ENCODE measurements at regions not wholly inside any gene's neighbourhood (a gene's known extent, or its start where the extent isn't known, plus 50 kb on each side); places are given as distances from the start of the nearest gene placed in this dataset.
"Not testable (repeated sequence)": the region's sequence is repeated elsewhere in the genome, so short reads cannot be mapped to it uniquely, and the experiment has no call there.

DNA sequence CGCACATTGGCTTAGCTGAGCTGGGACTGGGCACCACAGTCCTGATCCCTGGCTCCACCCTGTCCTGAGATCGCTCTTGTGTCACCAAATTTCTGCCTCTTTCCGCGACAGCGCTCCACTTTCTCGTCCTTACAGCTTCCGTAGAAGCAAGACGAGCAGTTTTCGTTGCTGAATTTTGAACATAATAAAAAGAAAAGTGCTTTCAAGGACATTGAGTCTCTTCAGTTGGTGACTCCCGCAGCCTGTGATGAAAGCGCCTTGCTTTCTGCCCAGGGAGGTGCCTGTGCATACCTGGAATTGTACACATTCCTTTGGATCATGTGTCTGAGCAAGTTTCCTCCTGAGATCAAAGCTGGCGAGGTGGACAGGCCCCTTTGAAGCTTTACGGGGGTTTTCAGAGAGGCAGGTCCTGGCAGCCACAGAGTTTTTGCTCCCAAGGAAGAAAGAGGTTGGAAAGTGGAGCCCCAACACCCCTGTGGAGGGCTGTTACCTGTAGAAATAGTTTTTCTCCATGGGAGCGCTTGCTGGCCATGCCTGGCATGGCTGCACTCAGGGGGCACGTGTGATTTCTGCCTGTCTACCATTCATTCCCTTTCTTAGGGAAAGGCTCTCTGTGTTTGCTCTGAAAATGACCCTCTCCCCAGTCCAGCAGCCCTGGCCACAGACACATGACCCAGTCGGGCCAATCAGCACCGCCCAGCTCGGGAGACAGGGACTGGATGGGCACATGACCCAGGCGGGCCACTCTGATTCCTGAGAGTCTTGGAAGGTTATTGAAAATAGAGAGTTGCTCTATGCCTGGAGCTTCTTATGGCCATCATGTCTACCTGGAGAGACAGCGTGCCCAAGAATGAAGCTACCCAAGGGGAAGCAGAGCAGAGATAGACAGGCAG lies 115.6 kb upstream of the OTOS start:
- no peak for DNase-seq

DNA sequence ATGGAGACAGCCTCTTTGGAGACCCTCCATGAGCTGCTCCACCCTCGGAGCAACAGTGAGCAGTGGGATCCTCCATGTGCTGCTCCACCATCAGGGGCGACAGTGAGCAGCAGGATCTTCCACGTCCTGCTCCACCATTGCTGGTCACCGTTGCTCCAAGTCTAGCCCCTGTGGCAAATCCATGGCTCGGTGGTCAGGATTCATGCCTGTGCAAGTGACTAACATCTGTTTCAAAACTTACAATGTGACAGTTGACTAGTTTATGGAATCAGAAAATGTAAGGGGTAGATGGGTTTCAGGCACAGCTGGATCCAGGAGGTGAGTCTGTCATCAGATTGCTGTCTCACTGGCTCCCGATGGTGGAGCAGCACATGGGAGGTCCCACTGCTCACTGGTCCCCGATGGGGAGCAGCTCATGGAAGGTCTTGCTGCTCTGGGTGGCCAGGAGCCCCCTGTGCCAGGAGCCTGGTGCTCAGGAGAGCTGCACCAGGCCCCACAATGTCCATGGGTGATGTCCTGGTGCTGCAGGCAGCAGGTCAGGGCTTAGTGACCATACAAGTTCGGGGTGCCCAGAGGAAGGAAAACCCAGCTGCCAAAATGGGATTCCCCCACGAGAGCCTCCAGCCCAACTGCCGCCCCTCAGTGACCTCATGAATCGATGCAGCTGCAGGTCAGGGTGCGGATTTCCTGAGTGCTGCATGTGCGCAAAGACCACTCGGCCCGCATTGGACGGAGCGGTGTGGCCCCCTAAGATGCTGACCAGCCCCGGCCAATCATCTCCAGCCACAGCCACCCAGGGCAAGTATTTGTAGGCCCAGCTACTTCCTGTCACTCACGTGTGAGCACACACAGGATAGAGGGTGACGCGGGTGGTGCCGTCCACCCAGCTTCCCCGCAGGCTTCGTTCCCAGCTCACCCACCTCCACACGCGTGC lies 116.5 kb upstream of the OTOS start:
- no peak for DNase-seq

DNA sequence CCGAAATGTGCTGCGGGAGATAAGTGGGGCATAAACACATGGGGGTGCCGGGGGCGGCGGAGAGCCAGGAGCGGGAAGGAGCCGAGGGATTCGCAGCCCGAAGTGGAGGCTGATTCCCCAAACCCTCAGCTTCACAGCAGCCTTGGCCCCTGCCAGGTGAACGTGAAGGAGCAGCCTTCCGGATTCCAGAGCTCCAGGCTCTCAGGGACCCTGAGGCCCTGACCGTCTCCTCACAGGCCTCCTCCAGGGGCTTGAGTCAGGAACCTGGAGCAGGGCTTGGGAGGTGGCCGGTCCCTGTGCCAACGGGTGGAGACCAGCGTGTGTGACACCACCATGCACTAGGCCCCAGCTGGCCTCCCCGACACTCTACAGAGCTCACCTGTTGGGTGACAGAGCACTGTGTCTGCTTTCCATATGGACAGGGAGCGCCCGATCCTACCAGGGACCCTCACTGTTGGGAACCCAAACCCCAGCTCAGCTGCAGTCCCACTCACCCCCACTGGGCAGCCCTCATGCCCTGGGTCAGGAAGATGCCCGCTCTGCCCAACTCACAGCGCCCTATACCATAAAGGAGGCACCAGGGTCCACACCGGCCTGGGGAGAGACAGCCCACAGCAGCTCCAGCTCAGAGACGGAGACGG lies 117.6 kb upstream of the OTOS start:
- DNase-seq = no peak

DNA sequence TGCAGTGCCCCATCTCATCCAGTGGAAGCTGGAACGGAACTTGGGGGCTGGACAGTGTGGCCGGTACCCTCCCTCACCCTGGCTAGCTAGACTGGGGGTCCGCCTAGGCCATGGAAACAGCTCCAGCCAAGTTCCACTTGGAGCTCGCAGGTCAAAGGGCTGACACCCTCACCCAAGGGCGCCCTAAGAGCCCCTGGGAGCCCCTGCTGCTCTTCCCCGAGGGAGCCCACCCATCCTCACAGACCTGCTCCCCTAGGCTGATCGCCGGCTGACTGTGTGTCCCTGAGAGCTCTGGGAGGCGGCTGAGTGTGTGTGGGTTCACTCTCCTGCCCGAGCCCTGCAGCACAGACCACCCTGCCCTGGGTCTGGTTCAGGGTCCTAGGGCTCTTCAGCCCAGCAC lies 118.2 kb upstream of the OTOS start:
- no peak for DNase-seq

DNA sequence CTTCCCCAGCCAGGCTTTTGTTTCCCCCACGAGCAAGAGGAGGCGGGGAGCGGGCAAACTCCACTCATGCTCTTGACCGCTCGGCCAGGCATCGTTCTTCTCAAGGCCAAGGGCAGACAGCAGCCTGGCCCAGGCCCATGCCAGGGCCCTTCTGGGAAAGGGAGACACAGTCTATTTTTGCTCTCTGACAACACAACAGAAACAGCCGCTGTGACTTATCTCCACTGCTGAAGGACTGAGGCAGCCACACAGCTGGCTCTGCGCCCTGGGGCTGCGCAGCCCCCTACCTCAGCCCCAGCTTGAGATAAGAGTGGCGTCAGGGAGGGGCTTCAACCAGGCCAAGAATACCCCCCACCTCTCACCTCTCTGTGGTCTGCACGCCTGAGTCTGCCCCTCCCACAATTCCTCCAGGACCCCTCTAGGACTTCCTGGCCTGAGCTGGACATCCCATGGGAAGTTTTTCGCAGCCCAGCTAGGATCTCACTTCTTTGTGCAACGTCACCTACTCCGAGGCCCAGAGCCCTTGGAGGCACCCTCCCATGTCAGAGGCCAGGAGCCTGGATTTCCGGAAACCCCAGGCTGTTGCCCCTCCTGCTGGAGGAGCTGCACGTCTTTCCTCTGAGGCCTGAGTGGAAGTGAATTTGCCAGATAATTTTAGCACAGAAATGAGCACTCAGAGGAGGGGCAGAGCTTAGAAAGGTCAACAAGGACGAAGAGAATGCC lies 118.9 kb upstream of the OTOS start:
- DNase-seq = no peak

DNA sequence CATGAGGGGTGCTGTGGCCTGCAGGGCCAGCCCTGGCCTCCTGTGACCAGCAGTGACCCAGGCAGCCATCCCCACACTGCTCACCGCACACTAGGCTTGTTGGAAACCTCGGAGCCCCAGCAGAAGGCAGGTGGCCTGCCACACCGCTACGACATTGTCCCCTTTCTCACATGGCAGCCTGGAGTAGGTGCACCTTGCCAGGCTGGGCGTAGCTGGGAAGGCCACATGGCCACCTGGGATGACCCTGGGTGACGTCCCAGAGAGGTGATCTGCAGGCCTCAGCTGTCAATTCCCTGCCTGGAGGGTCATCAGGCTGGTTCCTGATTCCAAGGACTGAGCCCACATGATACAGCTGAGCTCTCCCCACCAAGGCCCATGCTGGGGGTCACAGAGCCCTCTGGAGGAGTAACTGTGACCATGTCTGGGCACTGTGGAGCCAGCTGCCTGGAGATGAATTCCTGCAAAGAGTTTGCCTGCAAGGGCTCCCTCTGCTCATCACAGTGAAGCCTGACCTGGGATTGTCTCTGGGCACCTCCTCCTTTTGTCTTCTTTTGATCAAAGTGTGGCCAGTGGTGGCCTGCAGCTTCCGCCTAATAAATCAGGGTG lies 119.6 kb upstream of the OTOS start:
- DNase-seq = no peak

DNA sequence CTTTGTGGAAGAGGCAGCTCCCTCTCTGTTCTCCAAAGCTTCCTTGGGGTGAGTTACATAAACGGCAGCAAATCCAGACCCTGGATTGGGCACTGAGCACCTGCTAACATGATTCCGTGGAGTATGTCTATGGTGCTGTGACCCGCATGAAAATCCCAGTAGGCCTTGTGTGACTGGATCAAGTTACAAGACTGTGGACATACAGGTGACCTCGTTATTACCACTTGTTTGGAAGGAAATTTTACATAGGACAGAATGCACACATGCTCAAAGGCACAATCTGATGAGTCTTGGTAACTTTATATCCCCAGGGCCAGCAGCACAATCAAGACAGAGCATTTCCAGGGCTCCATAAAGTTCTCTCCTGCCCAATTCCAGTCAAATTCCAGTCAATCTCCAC lies 120.2 kb upstream of the OTOS start:
- DNase-seq = no peak

DNA sequence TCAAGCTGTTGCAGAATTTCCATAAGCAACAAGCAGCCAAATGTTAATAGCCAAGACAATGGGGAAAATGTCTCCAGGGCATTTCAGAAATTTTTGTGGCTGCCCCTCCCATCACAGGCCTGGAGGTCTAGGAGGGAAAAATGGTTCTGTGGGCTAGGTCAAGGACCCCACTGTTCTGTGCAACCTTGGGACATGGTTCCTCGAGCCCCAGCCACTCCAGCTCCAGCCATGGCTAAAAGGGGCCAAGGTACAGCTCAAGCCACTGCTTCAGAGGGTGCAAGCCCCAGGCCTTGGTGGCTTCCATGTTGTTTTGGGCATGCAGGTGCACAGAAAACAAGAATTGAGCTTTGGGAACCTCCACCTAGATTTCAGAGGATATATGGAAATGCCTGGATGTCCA lies 122.1 kb upstream of the OTOS start:
- not testable (repeated sequence) for DNase-seq

DNA sequence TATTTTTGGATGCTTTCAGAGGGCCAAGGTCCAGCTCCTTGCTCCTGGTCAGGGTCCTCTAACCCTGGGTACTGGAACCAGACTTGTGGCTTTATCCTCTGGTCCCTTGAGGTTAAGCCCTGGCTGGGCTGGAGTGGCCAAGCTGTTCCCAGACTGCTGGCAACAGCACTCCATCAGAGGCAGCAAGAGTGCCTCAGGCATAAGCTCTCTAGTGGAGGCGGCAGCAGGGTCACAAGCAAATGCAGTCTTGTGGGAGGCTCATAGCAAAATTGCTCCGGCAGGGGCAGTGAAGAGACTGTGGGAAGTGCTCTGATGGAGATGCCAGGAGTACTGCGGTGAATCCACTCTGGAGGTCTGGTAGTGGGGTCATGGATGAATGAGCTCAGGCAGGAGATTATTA lies 128.9 kb upstream of the OTOS start:
- no peak for DNase-seq

DNA sequence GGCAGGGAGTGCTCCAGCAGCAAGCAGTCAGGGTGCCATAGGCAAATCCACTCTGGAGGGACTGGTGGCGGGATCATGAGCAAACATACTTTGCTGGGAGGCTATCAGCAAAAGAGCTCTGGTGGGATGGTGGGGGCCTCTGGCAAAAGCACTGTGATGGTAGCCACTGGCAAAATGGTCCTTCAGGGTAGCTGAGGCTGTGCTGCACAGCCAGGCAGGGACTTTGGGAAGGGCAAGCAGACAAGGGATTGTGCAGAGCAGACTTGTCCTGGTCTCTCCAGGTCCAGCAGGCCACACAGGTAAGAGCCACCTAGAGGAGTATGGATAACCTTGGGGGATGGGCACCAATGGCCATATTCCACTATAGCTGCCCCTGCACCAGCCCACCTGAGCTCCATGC lies 129.4 kb upstream of the OTOS start:
- DNase-seq = no peak

DNA sequence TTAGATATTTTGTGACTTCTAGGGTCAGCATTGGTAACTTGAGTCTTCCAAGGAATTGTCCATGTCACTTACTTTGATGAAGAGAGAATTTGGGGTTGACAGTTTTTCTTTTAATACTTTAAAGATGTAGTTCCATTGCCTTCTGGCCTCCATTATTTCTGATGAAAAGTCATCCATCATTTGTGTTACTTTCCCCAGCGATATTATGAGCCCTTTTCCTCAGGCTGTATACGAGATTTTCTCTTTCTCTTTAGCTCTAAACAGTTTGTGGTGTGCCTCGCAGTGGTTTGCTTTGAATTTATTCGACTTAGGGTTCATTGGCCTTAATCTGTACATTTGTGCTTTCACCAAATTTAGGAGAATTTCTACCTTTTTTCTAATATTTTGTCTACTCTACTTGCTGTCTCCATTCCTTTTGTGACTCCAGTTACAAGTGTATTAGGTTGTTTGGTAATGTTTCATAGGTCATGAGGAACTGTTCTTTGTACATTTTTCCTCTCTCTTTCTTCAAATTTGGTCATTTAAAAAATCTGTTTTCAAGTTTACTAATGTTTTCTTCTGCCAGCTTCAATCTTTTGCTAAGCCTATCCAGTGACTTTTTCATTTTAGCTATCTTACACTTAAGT lies 131.4 kb upstream of the OTOS start:
- no peak for DNase-seq

DNA sequence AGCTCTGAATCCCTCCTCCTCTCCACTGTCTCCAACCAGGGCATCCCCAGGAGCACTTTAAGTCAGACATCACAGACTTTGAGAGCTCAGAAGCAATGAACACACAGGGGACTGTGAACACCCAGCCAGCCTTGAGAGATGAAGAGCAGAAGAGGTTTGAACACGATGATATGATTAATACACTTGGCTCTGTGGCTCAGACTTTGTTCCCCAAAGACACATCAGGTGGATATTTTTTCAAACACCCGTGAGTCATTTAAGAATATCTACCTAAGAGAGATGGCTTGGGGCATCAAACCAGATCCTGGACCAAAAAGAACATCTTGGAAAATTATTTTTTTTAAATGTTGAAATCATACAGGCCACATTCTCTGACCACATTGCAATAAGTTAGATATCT lies 134.9 kb upstream of the OTOS start:
- DNase-seq = no peak

DNA sequence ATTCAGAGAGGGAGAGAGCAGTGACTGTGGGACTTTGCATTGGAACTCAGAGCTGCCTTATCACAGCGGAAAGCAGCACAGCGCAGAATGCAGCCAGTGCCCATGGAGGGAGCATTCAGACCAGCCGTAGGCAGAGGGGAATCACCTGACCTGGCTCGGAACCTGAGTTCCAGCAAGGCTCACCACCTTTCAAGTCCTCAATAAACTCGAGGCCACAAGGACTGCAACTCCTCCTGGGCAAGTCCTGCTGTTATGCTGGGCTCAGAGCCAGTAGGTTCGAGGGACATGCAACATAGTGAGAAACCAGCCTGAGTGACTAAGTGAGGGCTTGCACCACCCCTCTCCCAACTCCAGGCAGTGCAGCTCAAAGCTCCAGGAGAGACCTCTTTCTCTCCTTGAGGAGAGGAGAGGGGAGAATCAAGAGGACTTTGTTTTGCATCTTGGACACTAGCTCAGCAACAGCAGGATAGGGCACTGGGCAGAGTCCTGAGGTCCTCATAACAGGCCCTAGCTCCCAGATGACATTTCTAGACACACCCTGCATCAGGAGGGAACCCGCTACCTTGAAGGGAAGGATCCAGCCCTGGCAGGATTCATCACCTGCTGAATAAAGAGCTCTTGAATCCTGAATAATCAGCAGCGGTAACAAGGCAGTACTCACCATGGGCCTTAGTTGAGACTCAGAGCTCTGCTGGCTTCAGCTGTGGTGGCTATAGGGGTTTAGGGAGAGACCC lies 136.8 kb upstream of the OTOS start:
- no peak for DNase-seq

DNA sequence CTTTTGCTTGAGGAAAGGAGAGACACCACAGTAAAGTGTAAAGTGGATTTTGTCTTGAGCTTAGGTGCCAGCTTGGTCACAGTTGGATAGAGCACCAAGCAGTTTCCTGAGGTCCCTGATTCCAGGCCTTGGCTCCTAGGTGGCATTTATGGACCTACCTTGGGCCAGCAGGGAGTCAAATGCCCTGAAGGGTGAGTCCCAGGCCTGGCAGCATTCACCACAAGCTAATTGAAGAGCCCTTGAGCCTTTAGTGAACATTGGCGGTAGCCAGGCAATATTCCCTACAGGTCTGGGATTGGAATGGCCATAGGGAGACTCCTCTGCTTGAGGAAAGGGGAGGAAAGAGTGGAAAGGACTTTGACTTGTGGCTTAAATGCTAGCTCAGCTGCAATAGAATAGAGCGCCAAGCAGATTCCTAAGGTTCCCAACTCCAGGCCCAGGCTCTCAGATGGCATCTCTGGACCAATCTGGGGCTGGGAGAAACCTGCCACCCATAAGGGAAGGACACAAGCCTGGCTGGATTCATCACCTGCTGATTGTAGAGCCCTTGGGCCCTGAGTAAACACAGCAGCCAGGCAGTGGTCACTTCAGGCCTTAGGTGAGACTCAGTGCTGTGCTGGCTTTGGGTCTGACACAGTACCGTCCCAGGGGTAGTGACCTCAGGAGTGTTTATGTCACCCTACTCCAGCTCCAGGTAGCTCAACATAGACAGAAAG lies 137.5 kb upstream of the OTOS start:
- no peak for DNase-seq

DNA sequence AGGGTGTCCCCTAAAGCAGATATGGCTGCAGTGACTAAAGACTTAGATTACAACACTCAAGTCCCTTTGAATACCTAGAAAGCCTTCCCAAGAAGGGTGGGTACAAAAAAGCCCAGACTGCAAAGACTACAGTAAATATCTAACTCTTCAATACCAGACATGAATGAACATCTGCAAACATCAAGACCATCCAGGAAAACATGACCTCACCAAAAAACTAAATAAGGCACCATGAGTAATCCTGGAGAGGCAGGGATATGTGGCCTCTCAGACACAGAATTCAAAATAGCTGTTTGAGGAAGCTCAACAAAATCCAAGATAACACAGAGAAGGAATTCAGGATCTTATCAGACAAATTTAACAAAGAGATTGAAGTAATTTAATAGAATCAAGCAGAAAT lies 138.2 kb upstream of the OTOS start:
- DNase-seq = no peak

DNA sequence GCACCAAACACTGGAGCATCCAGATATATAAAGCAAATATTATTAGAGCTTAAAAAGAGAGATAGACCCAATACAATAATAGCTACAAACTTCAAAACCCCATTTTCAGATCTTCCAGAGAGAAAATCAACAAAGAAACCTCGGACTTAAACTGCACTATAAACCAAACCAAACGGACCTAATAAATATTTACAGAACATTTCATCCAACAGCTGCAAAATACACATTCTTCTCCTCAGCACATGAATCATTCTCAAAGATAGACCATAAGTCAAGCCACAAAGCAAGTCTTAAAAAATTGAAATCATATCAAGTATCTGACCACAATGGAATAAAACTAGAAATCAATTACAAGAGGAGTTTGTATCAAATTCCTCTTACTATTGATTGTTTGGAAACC lies 140.2 kb upstream of the OTOS start:
- DNase-seq = no peak

DNA sequence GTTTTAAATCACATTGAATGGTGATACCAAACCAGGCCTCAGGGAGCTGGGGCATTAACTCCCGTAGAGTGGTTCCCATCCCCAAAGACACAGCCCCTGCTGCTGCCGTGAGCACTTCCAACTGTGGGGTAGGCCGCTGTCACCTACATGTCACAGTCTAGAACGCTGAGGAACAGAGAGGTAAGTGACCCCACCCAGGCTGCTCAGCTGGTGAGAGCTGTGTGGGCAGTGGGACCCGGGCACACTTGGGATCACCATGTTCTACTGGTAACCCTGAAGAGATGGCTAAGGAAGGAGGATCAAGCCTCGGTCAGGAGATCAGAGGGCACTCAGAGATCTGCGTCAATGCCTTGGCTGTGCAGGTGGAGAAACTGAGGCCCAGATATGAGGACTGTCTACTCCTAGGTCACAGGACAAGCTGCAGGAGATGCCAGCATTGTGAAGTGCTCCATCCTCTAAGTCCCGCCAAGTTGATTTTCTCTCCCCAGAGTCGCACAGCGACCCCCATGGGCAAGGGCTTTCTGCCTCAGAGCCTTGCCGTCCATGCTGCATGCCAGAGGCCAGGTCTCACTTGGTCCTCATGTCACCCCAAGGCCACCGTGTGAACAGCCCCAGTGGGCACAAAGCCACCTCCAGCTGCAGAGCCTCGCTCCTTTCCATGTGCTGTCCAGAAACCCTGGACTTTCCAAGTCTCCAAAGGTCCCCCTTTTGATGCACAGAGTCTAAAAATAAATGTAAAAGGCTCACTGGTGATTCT lies 144.2 kb upstream of the OTOS start:
- DNase-seq = no peak

DNA sequence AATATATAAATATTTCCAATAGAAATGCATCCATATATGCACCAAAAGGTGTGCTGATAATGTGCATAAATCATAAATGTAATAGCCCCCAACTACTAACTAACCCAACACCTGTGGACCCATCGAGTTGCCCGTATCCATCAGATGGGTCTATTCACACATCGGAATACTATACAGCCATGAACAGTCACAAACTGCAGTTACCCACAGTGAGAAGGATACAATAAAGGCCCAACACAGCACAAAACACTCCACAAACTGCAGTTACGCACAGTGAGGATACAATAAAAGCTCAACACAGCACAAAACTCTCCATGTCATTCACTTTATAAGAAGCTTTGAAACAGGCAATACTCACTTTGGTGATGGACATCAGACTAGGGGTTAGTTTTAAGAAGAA lies 145.3 kb upstream of the OTOS start:
- DNase-seq = no peak

DNA sequence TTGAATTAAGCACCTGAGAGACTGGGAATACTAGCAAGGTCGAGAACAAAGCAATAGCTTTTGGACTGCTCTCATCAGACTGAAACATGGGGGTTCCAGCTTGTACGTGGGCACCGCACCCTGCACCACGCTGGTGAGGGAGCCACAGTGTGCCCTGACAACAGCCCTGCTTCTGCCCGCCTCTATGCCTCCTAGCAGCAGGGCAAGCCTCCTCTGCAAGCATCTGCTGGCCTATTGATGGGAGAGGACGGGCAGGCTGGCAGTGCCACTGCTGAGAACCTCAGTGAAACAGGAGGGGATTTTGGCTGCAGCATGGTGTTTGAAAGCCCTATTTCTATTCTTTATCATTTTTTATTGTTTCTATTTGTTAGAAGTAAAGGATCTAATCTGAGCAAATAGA lies 146.1 kb upstream of the OTOS start:
- DNase-seq = peak in 1 of 2 donors; percentile 27

DNA sequence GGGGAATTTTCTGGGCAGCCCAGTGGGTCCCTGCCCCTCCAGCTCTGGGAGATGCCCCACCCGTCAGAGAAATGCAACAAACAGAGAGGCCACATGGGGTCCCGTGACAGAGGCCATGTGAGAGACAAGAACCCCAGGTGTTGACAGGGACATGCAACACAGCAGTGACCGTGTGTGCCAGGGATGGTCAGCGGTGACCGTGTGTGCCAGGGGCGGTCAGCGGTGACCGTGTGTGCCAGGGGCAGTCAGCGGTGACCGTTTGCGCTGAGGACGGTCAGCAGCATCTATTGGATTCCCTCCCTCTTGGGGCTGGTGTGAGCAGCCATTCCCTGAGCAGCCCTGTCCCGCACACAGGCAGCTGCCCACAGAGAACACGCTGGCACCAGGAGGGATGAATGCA lies 146.6 kb upstream of the OTOS start:
- DNase-seq = no peak
